K562 (cell line): ENCODE measurements at regions not wholly inside any gene's neighbourhood (a gene's known extent, or its start where the extent isn't known, plus 50 kb on each side); places are given as distances from the start of the nearest gene placed in this dataset.

ENCODE experiments used
- ARID2 ChIP-seq: fragments of 450-650 bp; IDR thresholded peaks from 2 replicates; pipeline ENCODE4 v1.6.1; 2017; ENCODE audit warnings: antibody characterized with exemption, mild to moderate bottlenecking
- BCLAF1 ChIP-seq, 2 experiments: fragments of 450-650 bp in 1 of 2; IDR thresholded peaks; 2 replicates each; pipeline ENCODE4 v1.6.1; 2011 to 2017; ENCODE audit warnings: low read depth in 2 of 2, antibody characterized with exemption in 1 of 2, borderline replicate concordance in 1 of 2, low read length in 1 of 2, mild to moderate bottlenecking in 1 of 2, mixed read lengths in 1 of 2; ENCODE audit not compliant: control insufficient read depth in 1 of 2
- BMI1 ChIP-seq: fragments of 150-350 bp; IDR thresholded peaks from 2 replicates; pipeline ENCODE4 v1.6.1; 2014; ENCODE audit warnings: low read length
- CHD1 ChIP-seq: fragments of 200-600 bp; sonication (generic); IDR thresholded peaks from one replicate; pipeline ENCODE4 v1.6.1; 2012; ENCODE audit warnings: mild to moderate bottlenecking, moderate library complexity, low read length, inconsistent platforms
- GABPA ChIP-seq: fragments of 200-800 bp; sonication (Bioruptor generic); conservative IDR thresholded peaks from 2 replicates; pipeline ENCODE4 v1.6.1; 2016; ENCODE audit warnings: low read depth, missing genetic modification characterization, missing compliant biosample characterization
- GATAD2A ChIP-seq: fragments of 450-650 bp; IDR thresholded peaks from 2 replicates; pipeline ENCODE4 v1.6.1; 2017
- HNRNPH1 ChIP-seq: fragments of 200-400 bp; formaldehyde crosslinking; optimal IDR thresholded peaks from 2 replicates; pipeline ENCODE3; 2017; ENCODE audit warnings: low read depth, mild to moderate bottlenecking, low read length, moderate library complexity
- KAT7 ChIP-seq: sonication (generic); formaldehyde crosslinking; IDR thresholded peaks from 2 replicates; pipeline ENCODE4 v1.8.0; 2022; ENCODE audit warnings: missing genetic modification reagents, mild to moderate bottlenecking, borderline replicate concordance
- KDM2B ChIP-seq: fragments of 250-450 bp; sonication (Bioruptor Pico); IDR thresholded peaks from 2 replicates; pipeline ENCODE4 v1.8.0; 2021; ENCODE audit warnings: mild to moderate bottlenecking, moderate library complexity
- NR2C1 ChIP-seq, 2 experiments: fragments of 450-650 bp; IDR thresholded peaks; 2 replicates each; pipeline ENCODE4 v1.6.1; 2017; ENCODE audit warnings: mild to moderate bottlenecking in 2 of 2, antibody characterized with exemption in 1 of 2, inconsistent platforms in 1 of 2, missing compliant biosample characterization in 1 of 2, missing genetic modification characterization in 1 of 2
- RBM14 ChIP-seq: fragments of 200-400 bp; formaldehyde crosslinking; IDR thresholded peaks from 2 replicates; pipeline ENCODE4 v1.6.1; 2018; ENCODE audit warnings: low read depth, mild to moderate bottlenecking, low read length, moderate library complexity, borderline replicate concordance; ENCODE audit not compliant: insufficient read depth
- SREBF1 ChIP-seq: fragments of 150-350 bp; IDR thresholded peaks from 2 replicates; pipeline ENCODE4 v1.6.1; 2014; ENCODE audit warnings: antibody characterized with exemption, low read depth, low read length, borderline replicate concordance
- THAP12 ChIP-seq: fragments of 250-450 bp; sonication (Bioruptor Pico); IDR thresholded peaks from 2 replicates; pipeline ENCODE4 v1.9.0; 2021; ENCODE audit warnings: mild to moderate bottlenecking, inconsistent platforms
- ZFP36 ChIP-seq: fragments of 150-350 bp; IDR thresholded peaks from 2 replicates; pipeline ENCODE4 v1.6.1; 2018; ENCODE audit warnings: low read length, low read depth; ENCODE audit not compliant: partially characterized antibody
- ZNF217 ChIP-seq: sonication (generic); formaldehyde crosslinking; IDR thresholded peaks from 2 replicates; pipeline ENCODE4 v1.8.0; 2022; ENCODE audit warnings: mild to moderate bottlenecking, missing genetic modification reagents
- TF ChIP-seq, protein P1 (sequence below): sonication (generic); formaldehyde crosslinking; IDR thresholded peaks from 2 replicates; pipeline ENCODE4 v1.8.0; 2023; ENCODE audit warnings: mild to moderate bottlenecking, missing genetic modification reagents
- TF ChIP-seq, protein P2 (sequence below): fragments of 250-450 bp; sonication (Bioruptor Pico); IDR thresholded peaks from 2 replicates; pipeline ENCODE4 v1.5.0; 2021; ENCODE audit warnings: mild to moderate bottlenecking, borderline replicate concordance

DNA sequence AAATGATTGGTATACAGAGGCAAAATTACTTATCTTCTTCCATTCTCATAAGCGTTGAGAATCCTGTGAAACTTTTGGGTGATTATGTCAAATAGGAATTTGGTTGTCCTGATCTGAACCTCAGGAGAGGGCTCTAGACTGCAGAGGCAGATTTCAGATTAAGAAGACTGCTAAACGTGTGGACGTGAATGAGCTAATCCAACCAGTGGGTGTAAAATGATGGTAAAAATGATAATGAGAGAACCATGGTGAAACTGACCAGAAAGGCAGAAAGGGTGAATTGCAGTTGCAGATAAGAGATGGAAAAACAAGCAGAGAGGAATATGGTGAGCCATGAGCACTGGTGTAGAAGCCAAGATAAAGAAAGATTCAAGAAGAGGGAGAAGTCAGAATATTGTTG is 1200.2 kb upstream of the CDH6 start (continued):
- TF ChIP-seq, protein P1, sequence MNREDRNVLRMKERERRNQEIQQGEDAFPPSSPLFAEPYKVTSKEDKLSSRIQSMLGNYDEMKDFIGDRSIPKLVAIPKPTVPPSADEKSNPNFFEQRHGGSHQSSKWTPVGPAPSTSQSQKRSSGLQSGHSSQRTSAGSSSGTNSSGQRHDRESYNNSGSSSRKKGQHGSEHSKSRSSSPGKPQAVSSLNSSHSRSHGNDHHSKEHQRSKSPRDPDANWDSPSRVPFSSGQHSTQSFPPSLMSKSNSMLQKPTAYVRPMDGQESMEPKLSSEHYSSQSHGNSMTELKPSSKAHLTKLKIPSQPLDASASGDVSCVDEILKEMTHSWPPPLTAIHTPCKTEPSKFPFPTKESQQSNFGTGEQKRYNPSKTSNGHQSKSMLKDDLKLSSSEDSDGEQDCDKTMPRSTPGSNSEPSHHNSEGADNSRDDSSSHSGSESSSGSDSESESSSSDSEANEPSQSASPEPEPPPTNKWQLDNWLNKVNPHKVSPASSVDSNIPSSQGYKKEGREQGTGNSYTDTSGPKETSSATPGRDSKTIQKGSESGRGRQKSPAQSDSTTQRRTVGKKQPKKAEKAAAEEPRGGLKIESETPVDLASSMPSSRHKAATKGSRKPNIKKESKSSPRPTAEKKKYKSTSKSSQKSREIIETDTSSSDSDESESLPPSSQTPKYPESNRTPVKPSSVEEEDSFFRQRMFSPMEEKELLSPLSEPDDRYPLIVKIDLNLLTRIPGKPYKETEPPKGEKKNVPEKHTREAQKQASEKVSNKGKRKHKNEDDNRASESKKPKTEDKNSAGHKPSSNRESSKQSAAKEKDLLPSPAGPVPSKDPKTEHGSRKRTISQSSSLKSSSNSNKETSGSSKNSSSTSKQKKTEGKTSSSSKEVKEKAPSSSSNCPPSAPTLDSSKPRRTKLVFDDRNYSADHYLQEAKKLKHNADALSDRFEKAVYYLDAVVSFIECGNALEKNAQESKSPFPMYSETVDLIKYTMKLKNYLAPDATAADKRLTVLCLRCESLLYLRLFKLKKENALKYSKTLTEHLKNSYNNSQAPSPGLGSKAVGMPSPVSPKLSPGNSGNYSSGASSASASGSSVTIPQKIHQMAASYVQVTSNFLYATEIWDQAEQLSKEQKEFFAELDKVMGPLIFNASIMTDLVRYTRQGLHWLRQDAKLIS (CRISPR knock-in tag) = no peak
- no peak for TF ChIP-seq THAP12
- TF ChIP-seq ARID2 = no peak
- TF ChIP-seq ZNF217 (CRISPR knock-in tag) = no peak
- TF ChIP-seq GABPA = no peak
- no peak for TF ChIP-seq NR2C1 (IDR thresholded peaks at IDR 0.05)
- no peak for TF ChIP-seq NR2C1 (tag; IDR thresholded peaks at IDR 0.05)
- TF ChIP-seq ZFP36 = no peak
- no peak for TF ChIP-seq BMI1
- no peak for TF ChIP-seq RBM14
- no peak for TF ChIP-seq KAT7 (CRISPR knock-in tag)
- TF ChIP-seq KDM2B (CRISPR knock-in tag) = no peak
- 0 out of 2 replicates have a peak, but pooled peaks have one; percentile 38 for TF ChIP-seq GATAD2A
- no peak for TF ChIP-seq HNRNPH1
- no peak for TF ChIP-seq SREBF1
- TF ChIP-seq CHD1 = no peak
- no peak for TF ChIP-seq BCLAF1 (IDR thresholded peaks at IDR 0.05; ENCODE audit: borderline replicate concordance in 1 of 2, control insufficient read depth in 1 of 2, low read depth in 2 of 2, low read length in 1 of 2)
- TF ChIP-seq, protein P2, sequence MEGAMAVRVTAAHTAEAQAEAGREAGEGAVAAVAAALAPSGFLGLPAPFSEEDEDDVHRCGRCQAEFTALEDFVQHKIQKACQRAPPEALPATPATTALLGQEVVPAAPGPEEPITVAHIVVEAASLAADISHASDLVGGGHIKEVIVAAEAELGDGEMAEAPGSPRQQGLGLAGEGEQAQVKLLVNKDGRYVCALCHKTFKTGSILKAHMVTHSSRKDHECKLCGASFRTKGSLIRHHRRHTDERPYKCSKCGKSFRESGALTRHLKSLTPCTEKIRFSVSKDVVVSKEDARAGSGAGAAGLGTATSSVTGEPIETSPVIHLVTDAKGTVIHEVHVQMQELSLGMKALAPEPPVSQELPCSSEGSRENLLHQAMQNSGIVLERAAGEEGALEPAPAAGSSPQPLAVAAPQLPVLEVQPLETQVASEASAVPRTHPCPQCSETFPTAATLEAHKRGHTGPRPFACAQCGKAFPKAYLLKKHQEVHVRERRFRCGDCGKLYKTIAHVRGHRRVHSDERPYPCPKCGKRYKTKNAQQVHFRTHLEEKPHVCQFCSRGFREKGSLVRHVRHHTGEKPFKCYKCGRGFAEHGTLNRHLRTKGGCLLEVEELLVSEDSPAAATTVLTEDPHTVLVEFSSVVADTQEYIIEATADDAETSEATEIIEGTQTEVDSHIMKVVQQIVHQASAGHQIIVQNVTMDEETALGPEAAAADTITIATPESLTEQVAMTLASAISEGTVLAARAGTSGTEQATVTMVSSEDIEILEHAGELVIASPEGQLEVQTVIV = no peak
